Upper lobe of right lung (tissue), 1 donor: ENCODE measurements at regions not wholly inside any gene's neighbourhood (a gene's known extent, or its start where the extent isn't known, plus 50 kb on each side); places are given as distances from the start of the nearest gene placed in this dataset.

Experiments used
- ATAC-seq: fragments of 200-7000 bp; cut with Tn5 transposase; one replicate; pipeline ENCODE4 v1.9.1; 2020; ENCODE audit warnings: mild to moderate bottlenecking, moderate library complexity
- DNase-seq: peaks from one replicate; pipeline ENCODE4 v3.0.0-alpha.2; 2020
- H3K27ac ChIP-seq: fragments of 200-600 bp; one replicate; pipeline ENCODE4 v1.8.0; 2022
- H3K27me3 ChIP-seq: fragments of 200-600 bp; one replicate; pipeline ENCODE4 v1.8.0; 2022; ENCODE audit warnings: mild to moderate bottlenecking
- H3K36me3 ChIP-seq: fragments of 200-600 bp; one replicate; pipeline ENCODE4 v1.8.0; 2022
- H3K4me1 ChIP-seq: fragments of 200-600 bp; one replicate; pipeline ENCODE4 v1.8.0; 2022
- H3K4me3 ChIP-seq: fragments of 200-600 bp; one replicate; pipeline ENCODE4 v1.8.0; 2022; ENCODE audit warnings: mild to moderate bottlenecking
- H3K9me3 ChIP-seq: fragments of 200-600 bp; one replicate; pipeline ENCODE4 v1.8.0; 2022
- CTCF ChIP-seq: fragments of 200-600 bp; IDR thresholded peaks from one replicate; pipeline ENCODE4 v1.8.0; 2022; ENCODE audit warnings: antibody characterized with exemption
- intact Hi-C: fragments of 100-400 bp; cut with DNase I; formaldehyde crosslinking; loops from one replicate; pipeline ENCODE4 v1.11.0; 2022
- donor health status: DM: no; HTN: yes; CAD: no; lungs with severe emphysema.

GRCh38 chr2:192735447-192735846, 540.7 kb upstream of the TMEFF2 start:
- ATAC-seq (no peak), DNase-seq (no peak)
- Histone ChIP-seq H3K4me1 (no peaks in the 10 kb centered on the region), H3K27ac (no peak overlapping the region), H3K36me3 (no peaks in the 10 kb centered on the region), H3K4me3 (no peak overlapping the region), H3K9me3 (no peaks in the 10 kb centered on the region), H3K27me3 (no peaks in the 10 kb centered on the region)
- no peak for TF ChIP-seq CTCF
- intact Hi-C loops: no loop called here

- H3K36me3 ChIP-seq: no peaks in the 10 kb centered on the region
- ATAC-seq (no peak), DNase-seq (no peak)
- no peaks in the 10 kb centered on the region for H3K4me1 ChIP-seq
- no peaks in the 10 kb centered on the region for H3K9me3 ChIP-seq
- intact Hi-C loops: no loop called here
- no peak overlapping the region for H3K27ac ChIP-seq
- no peak for TF ChIP-seq CTCF
- no peaks in the 10 kb centered on the region for H3K27me3 ChIP-seq
- no peak overlapping the region for H3K4me3 ChIP-seq
Observed at GRCh38 chr2:192729369-192729768, 534.6 kb upstream of the TMEFF2 start.

DNA sequence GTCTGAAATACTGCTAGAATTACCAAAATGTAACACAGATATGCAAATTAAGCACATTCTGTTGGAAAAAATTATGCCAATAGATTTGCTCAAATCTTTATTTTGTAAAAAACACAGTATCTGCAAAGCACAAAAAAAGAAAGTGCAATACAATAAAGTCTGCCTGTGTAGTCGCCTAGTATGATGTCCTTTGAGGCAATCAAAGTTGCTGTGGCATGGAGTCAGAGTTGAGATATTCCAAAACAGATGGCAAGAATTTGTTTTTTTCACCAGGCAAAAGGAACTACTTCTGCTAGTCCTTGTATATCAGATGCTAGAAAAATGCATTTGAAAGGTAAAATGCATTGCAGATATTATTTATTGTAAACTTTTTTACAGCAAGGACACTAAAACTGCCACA, 531.3 kb upstream of the TMEFF2 start:
- DNase-seq (no peak), ATAC-seq (no peak)
- Histone ChIP-seq H3K4me1 (no peaks in the 10 kb centered on the region), H3K4me3 (no peak overlapping the region), H3K27ac (no peak overlapping the region), H3K36me3 (no peaks in the 10 kb centered on the region), H3K9me3 (no peaks in the 10 kb centered on the region), H3K27me3 (no peaks in the 10 kb centered on the region)
- intact Hi-C loops: no loop called here
- no peak for TF ChIP-seq CTCF

GRCh38 chr2:192719629-192720028, 524.9 kb upstream of the TMEFF2 start:
- no peaks in the 10 kb centered on the region for H3K4me1 ChIP-seq
- H3K9me3 ChIP-seq: no peaks in the 10 kb centered on the region
- ATAC-seq: no peak
- H3K27me3 ChIP-seq: no peaks in the 10 kb centered on the region
- intact Hi-C loops: no loop called here
- H3K36me3 ChIP-seq: no peaks in the 10 kb centered on the region
- no peak for TF ChIP-seq CTCF
- H3K27ac ChIP-seq: no peak overlapping the region
- no peak overlapping the region for H3K4me3 ChIP-seq
- no peak for DNase-seq

GRCh38 chr2:192718340-192718739, 523.6 kb upstream of the TMEFF2 start:
- ATAC-seq: no peak
- Histone ChIP-seq H3K36me3 (no peaks in the 10 kb centered on the region), H3K27me3 (no peaks in the 10 kb centered on the region), H3K27ac (no peak overlapping the region), H3K4me1 (no peaks in the 10 kb centered on the region), H3K4me3 (no peak overlapping the region), H3K9me3 (no peaks in the 10 kb centered on the region)
- no peak for DNase-seq
- intact Hi-C loops: no loop called here
- no peak for TF ChIP-seq CTCF

GRCh38 chr2:192700934-192701333, 506.2 kb upstream of the TMEFF2 start:
- no peak for DNase-seq
- intact Hi-C loops: no loop called here
- no peaks in the 10 kb centered on the region for H3K9me3 ChIP-seq
- no peak overlapping the region for H3K4me3 ChIP-seq
- H3K4me1 ChIP-seq: no peaks in the 10 kb centered on the region
- H3K27me3 ChIP-seq: no peaks in the 10 kb centered on the region
- ATAC-seq: no peak
- no peak overlapping the region for H3K27ac ChIP-seq
- H3K36me3 ChIP-seq: no peaks in the 10 kb centered on the region
- no peak for TF ChIP-seq CTCF
